ENCODE measurements at regions not wholly inside any gene's neighbourhood (a gene's known extent, or its start where the extent isn't known, plus 50 kb on each side); places are given as distances from the start of the nearest gene placed in this dataset.
"Not testable (repeated sequence)": the region's sequence is repeated elsewhere in the genome, so short reads cannot be mapped to it uniquely, and the experiment has no call there.

GRCh38 chr6:14217728-14218518, 100.4 kb downstream of the CD83 start:
- no peak for DNase-seq (ENCODE audit: low read depth in 2 of 3, low spot score in 2 of 3)

GRCh38 chr6:14218519-14218800, 100.9 kb downstream of the CD83 start:
- DNase-seq (ENCODE audit: low read depth in 2 of 3, low spot score in 2 of 3) = no peak

DNA sequence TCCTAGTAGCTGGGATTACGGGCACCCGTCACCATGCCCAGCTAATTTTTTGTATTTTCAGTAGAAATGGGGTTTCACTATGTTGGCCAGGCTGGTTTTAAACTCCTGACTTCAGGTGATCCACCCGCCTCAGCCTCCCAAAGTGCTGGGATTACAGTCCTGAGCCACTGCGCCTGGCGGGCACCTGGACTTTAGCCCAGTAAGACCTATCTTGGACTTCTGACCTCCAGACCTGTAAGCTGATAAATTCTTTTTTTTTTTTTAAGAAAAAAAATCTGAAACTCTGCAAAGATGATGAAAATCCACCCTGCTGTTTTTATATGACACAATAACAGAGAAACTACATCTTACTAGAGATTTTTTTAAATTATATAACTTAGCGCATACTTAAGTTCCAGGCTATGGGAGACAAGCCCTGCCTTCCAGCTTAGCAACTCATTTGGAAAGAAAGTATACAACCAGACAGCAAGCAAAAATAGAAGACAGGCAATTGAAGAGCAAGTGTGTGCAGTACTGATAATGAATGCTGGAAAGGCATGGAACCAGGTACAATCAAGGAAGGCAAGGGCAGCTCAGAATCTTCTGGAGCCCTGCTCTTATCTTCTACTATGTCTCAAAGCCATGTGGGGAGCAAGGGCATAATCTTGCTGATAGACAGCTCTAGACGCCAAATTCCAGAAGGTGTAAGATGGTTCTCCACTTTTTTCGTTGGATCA, 104.2 kb downstream of the CD83 start:
- DNase-seq (ENCODE audit: low read depth in 2 of 3, low spot score in 2 of 3) = no peak

DNA sequence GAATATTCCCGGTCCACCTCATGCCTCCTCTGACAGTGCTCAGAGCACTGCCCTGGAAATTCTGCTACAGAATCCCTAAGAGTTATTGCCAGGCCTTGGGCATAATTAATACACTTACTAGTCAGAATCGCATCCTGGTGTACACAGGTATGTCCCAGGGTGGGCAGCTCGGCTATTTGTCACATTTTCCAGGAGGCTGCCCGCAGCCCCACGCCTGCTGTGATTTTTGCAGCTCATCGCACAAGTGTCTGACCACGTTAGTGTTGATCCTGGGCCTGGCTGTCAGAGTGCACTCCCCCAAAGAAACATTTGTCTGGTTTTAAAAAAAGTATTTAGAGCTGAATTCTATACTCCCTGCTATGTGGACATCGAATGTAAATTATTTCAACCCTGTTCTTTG, 105.4 kb downstream of the CD83 start:
- DNase-seq (ENCODE audit: low read depth in 2 of 3, low spot score in 2 of 3) = no peak

DNA sequence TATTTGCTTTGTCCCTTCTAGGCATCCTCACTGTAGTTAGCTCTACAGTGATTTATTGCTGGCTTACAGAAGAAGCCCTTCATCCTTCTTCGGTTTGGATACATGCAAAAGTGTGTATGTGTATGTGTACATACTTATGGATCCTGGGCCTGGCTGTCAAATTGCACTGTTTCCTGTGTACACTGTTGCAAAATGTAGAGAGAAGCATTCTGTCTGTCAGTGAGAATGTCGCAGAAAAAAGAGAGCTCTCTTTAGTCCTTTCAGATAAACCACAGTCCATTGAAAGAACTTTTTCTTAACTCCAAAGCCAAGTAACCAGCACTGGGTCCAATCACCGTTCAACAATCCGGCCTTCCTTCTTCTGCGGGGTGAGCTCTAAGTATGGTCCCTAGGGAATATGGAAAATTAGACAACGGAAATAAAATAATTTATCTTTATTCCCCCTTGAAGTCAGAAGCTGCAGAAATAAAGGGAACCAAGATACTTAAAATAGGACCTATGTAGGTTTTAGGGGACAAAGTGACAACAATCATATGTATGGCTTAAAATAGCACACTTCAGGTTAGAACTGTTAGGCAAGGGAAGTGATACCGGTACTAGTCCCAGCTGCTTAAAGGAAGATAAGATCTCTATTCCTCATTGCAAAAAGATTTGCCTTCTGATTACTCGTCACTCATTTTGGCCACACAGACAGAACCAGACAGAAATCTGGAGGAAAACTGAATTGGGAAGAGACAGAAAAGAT, 107.0 kb downstream of the CD83 start:
- no peak for DNase-seq (ENCODE audit: low read depth in 2 of 3, low spot score in 2 of 3)

DNA sequence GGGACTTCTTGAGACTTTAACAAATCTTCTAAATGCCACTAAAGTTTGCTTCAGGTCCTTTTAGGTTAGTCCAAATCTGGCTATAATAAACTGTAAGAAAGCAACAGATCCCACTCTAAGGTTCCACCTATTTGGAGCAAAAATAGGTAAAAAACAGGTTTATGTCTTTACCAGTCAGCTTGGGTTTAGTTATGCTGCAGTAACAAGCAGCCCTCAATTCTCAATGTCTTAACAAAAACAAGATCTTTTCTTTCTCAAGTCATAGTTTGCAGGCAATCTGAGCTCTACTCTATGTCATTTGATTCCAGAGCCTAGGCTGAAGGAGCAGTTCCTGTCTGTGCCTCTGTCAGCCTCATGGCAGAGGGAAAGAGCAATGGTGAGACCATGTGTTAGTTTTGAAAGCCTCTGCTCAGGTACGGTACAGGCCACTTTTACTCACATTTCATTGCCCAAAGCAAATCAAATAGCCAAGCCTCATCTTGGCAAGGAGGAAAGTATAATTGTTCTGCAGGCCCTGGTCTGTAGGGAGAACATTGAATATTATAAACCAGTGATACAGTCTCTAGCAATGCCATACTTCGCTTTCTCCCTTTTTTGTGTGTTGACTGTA, 108.6 kb downstream of the CD83 start:
- no peak for DNase-seq (ENCODE audit: low read depth in 2 of 3, low spot score in 2 of 3)

DNA sequence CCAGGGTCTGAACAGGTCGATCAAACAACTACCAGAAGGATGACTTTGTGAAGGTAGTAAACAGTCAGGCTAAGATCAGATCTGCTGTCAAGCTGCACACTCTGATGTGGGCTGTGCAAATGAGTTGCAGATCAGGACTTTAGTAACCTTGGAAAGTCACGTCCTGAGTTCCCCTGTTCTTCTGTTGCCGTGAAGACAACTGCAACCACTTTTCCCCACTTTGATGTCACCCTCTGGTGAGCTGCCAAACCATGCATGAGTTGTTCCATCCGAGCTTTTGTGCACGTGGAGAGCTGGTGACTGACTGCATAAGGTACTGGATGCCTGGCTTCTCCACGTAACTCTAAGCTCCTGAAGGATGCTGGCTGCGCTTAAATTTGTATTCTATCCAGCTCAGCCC, 111.0 kb downstream of the CD83 start:
- no peak for DNase-seq (ENCODE audit: low read depth in 2 of 3, low spot score in 2 of 3)

DNA sequence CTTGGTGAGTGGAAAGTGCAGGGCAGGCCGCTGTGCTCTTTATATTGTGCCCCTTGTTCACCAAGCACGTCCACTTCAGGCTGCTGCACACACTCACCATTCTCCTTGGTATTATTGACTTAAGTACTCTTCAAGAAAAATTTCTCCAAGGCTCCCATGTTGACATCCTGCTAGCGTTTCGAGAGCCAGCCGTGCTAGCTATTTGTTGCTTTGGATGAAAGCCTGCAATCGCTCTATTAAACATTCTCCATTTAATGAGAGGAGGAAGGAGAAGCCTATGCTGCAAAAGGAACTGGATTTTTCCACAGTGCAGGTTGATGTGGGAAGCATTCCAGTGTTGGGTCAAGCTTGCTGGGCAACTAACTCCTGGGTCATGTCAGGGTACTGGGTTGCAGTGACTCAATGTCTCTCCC, 113.5 kb downstream of the CD83 start:
- DNase-seq (ENCODE audit: low read depth in 2 of 3, low spot score in 2 of 3) = no peak

GRCh38 chr6:14231501-14232280, 114.1 kb downstream of the CD83 start:
- DNase-seq (ENCODE audit: low read depth in 2 of 3, low spot score in 2 of 3) = no peak

DNA sequence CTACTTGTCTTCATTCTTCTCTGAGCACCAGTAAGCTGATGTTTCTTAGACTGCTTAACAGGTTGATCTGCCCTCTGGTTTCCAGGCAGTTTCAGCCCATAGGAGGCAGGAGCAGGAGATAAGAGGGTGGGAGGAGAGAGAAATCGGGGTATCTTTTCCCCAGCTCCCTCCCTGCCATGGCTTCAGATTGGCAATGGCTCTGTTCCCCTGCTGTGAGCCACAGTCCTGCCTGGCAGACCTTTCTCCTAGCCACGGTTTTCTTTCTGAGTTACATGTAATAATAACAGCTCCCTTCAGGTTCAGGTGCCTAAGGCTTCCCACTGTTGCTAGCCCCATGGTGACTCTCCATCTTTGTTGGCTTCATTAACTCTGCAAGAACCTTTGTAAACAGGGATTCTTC, 115.3 kb downstream of the CD83 start:
- DNase-seq (ENCODE audit: low read depth in 2 of 3, low spot score in 2 of 3) = no peak

DNA sequence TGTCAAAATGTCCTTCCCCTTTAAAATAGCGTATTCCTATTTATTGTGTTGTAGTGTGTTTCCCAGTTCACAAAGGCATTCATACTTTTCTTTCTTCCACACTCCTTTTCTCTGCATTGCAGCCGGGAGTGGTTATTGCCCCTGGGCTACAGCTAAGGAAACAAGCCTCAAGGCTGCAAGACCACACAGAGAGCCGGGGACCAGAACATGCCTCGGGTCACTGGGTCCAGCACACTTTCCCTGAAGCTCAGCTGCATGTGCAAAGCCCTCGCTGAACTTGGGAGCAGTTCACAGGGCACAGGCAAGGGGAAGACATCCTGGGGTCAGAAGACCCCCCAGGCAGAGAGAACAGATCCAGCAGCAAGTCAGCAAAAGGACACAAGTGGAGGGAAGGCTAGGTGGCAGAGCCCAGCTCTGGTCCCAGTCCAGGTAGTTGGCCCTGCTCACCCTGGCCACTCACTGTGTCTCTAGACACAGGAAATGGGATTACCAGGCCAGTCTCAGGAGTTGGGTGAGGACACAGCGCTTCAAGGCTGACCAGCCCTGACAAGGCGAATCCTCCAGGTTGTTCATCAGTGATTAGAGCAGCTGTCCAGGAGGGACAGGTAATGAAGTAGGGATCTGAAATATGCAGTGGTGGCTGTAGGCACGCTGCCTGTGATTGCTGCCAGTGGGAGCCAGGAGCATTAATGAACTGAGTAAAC, 118.2 kb downstream of the CD83 start:
- DNase-seq (ENCODE audit: low read depth in 2 of 3, low spot score in 2 of 3) = no peak

- DNase-seq (ENCODE audit: low read depth in 2 of 3, low spot score in 2 of 3) = no peak
Observed at GRCh38 chr6:14239097-14239496, 121.5 kb downstream of the CD83 start.

GRCh38 chr6:14240411-14241166, 123.0 kb downstream of the CD83 start:
- no peak for DNase-seq (ENCODE audit: low read depth in 2 of 3, low spot score in 2 of 3)

- no peak for DNase-seq (ENCODE audit: low read depth in 2 of 3, low spot score in 2 of 3)
Observed at GRCh38 chr6:14241255-14242070, 123.9 kb downstream of the CD83 start.

GRCh38 chr6:14242912-14243311, 125.3 kb downstream of the CD83 start:
- DNase-seq (ENCODE audit: low read depth in 2 of 3, low spot score in 2 of 3) = not testable (repeated sequence)

DNA sequence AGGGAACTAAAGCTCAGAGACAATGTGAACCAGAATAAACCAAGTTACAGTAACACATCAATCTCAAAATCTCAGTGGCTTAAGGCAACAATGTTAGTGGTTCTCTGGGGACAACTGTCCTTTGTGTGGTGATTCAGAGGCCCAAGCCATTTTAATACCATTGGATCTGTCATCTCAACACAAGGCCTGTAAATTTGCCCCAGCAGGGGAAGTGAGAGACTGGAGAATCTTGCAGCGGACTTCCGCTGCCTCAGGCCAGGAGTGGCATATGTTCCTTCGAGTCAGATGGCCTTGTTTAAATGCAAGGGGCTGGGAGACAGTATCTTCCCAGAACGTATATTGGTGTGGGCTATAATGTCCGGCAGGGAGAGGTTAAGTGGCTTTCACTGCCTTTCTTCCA, 126.0 kb downstream of the CD83 start:
- DNase-seq (ENCODE audit: low read depth in 2 of 3, low spot score in 2 of 3) = no peak

- DNase-seq (ENCODE audit: low read depth in 2 of 3, low spot score in 2 of 3) = no peak
Observed at GRCh38 chr6:14246876-14247275, 129.3 kb downstream of the CD83 start.

DNA sequence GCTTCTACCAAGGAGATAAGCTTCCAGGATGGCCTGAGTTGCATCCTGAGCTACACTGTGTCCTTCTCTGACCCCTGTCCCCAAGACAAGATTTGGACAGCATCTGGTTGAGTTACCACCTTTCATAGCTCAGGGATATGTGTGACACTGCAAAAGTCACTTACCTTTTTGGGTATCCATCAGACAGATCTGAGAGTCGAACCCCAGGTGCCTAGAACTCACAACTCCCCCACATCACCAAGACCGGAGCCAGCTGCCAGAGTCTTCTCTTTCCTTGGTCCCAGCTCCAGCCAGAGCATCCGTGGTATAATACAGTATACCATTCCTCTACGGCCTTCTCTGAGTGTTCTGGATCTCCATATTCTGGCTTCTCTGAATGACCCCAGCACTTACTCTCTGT, 133.0 kb downstream of the CD83 start:
- no peak for DNase-seq (ENCODE audit: low read depth in 2 of 3, low spot score in 2 of 3)
